ENCODE measurements at regions not wholly inside any gene's neighbourhood (a gene's known extent, or its start where the extent isn't known, plus 50 kb on each side); places are given as distances from the start of the nearest gene placed in this dataset.

- H3K27me3 Mint-ChIP-seq (ENCODE audit: insufficient read depth, unreplicated experiment): no peaks in the 10 kb centered on the region
- CTCF ChIA-PET: no interaction called here
- peak in 1 of 2 experiments; percentile 4 for DNase-seq
Measured at GRCh38 chr1:81660286-81660685, 140.4 kb upstream of the ADGRL2 start.

DNA sequence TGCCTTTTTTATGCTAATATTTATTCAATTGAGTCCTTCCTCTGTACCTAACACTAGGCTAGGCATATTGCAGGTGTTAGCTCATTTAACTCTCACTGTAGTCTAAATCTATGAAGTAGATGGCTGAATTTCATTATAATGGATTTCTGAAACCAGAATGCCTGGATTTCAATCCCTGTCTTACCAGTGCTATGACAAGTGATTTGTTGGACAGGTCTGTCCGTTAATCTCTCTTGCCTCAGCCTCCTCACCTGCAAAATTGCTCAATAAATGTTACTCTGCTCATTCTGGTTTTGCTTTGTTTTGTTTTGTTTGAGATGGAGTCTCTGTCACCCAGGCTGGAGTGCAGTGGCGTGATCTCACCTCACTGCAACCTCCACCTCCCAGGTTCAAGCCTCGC, 146.1 kb upstream of the ADGRL2 start:
- no peak overlapping the region for H3K27ac Mint-ChIP-seq (ENCODE audit: unreplicated experiment)
- no peak for DNase-seq
- no TSS peak for BruUV-seq (replicated peaks)
- intact Hi-C loops (cut with micrococcal nuclease; ENCODE audit: unreplicated experiment): no loop called here
- H3K27me3 Mint-ChIP-seq (ENCODE audit: insufficient read depth, unreplicated experiment): no peaks in the 10 kb centered on the region
- no peaks in the 10 kb centered on the region for H3K36me3 Mint-ChIP-seq (ENCODE audit: insufficient read depth, unreplicated experiment)
- H3K27me3 ChIP-seq (replicated peaks; ENCODE audit: control insufficient read depth, insufficient read depth, low read length): no peaks in the 10 kb centered on the region
- no peaks in the 10 kb centered on the region for H3K4me1 ChIP-seq
- H3K36me3 ChIP-seq (ENCODE audit: control insufficient read depth, insufficient read depth, low read length): no peaks in the 10 kb centered on the region
- H3K9me3 Mint-ChIP-seq (ENCODE audit: unreplicated experiment): no peaks in the 10 kb centered on the region
- POLR2A ChIA-PET: no interaction called here
- CTCF ChIA-PET: no interaction called here
- H3K4me1 Mint-ChIP-seq (ENCODE audit: low read depth, unreplicated experiment): peaks cover 7% of the 10 kb centered on the region
- H3K9me3 ChIP-seq: no peaks in the 10 kb centered on the region
- no peak overlapping the region for H3K4me3 Mint-ChIP-seq (ENCODE audit: unreplicated experiment)
- no peak overlapping the region for H3K4me3 ChIP-seq (ENCODE audit: low read depth, low read length)
- no peak for TF ChIP-seq CTCF (IDR thresholded peaks at IDR 0.05; ENCODE audit: insufficient read depth in 1 of 2, low read depth in 1 of 2, low read length in 1 of 2, severe bottlenecking in 1 of 2, unreplicated experiment in 1 of 2)

More at GRCh38 chr1:81660286-81660685, 140.4 kb upstream of the ADGRL2 start:
- 0 out of 2 replicates have a peak, but pooled peaks cover 3% of the 10 kb centered on the region for H3K4me1 ChIP-seq
- Mint-ChIP-seq H3K36me3 (ENCODE audit: insufficient read depth, unreplicated experiment) (no peaks in the 10 kb centered on the region), H3K4me3 (ENCODE audit: unreplicated experiment) (no peak overlapping the region), H3K4me1 (ENCODE audit: low read depth, unreplicated experiment) (peaks cover 13% of the 10 kb centered on the region), H3K27ac (ENCODE audit: unreplicated experiment) (peak overlapping the region; percentile 69), H3K9me3 (ENCODE audit: unreplicated experiment) (no peaks in the 10 kb centered on the region)
- POLR2A ChIA-PET: no interaction called here
- no TSS peak for BruUV-seq (replicated peaks)
- H3K27me3 ChIP-seq (replicated peaks; ENCODE audit: control insufficient read depth, insufficient read depth, low read length): no peaks in the 10 kb centered on the region
- no peak for TF ChIP-seq CTCF (IDR thresholded peaks at IDR 0.05; ENCODE audit: insufficient read depth in 1 of 2, low read depth in 1 of 2, low read length in 1 of 2, severe bottlenecking in 1 of 2, unreplicated experiment in 1 of 2)
- H3K4me3 ChIP-seq (ENCODE audit: low read depth, low read length): no peak overlapping the region
- H3K36me3 ChIP-seq (ENCODE audit: control insufficient read depth, insufficient read depth, low read length): no peaks in the 10 kb centered on the region
- intact Hi-C loops (cut with micrococcal nuclease; ENCODE audit: unreplicated experiment): no loop called here
- no peaks in the 10 kb centered on the region for H3K9me3 ChIP-seq

DNA sequence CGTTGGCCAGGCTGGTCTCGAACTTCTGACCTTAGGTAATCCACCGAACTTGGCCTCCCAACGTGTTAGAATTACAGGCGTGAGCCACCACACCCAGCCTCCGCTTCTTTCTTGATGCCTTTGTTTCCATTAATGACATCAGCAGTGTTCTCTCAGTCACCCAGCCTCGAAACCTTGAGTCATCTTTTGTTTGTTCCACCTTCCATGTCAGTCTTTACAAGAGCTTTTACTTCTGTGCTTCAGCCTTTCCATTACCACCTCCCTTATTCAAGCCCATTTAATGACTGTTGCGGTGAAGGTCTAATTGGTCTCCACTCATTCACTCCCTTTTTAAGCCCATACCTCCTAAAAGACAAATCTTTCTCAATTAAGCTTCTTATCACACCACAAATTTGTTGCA, 146.6 kb upstream of the ADGRL2 start:
- no peak for TF ChIP-seq CTCF (IDR thresholded peaks at IDR 0.05; ENCODE audit: insufficient read depth in 1 of 2, low read depth in 1 of 2, low read length in 1 of 2, severe bottlenecking in 1 of 2, unreplicated experiment in 1 of 2)
- Histone ChIP-seq H3K36me3 (ENCODE audit: control insufficient read depth, insufficient read depth, low read length) (no peaks in the 10 kb centered on the region), H3K4me3 (ENCODE audit: low read depth, low read length) (no peak overlapping the region), H3K4me1 (no peaks in the 10 kb centered on the region), H3K9me3 (no peaks in the 10 kb centered on the region), H3K27me3 (replicated peaks; ENCODE audit: control insufficient read depth, insufficient read depth, low read length) (no peaks in the 10 kb centered on the region)
- H3K27ac Mint-ChIP-seq (ENCODE audit: unreplicated experiment): no peak overlapping the region
- POLR2A ChIA-PET: no interaction called here
- intact Hi-C loops (cut with micrococcal nuclease; ENCODE audit: unreplicated experiment): no loop called here
- H3K27me3 Mint-ChIP-seq (ENCODE audit: insufficient read depth, unreplicated experiment): no peaks in the 10 kb centered on the region
- peaks cover 7% of the 10 kb centered on the region for H3K4me1 Mint-ChIP-seq (ENCODE audit: low read depth, unreplicated experiment)
- H3K9me3 Mint-ChIP-seq (ENCODE audit: unreplicated experiment): no peaks in the 10 kb centered on the region
- H3K36me3 Mint-ChIP-seq (ENCODE audit: insufficient read depth, unreplicated experiment): no peaks in the 10 kb centered on the region
- DNase-seq: no peak
- no TSS peak for BruUV-seq (replicated peaks)
- H3K4me3 Mint-ChIP-seq (ENCODE audit: unreplicated experiment): no peak overlapping the region
- CTCF ChIA-PET: no interaction called here

Data from Caco-2 (cell line).